T-helper 9 cell (primary cell): ENCODE measurements at regions not wholly inside any gene's neighbourhood (a gene's known extent, or its start where the extent isn't known, plus 50 kb on each side); places are given as distances from the start of the nearest gene placed in this dataset.
"Not testable (repeated sequence)": the region's sequence is repeated elsewhere in the genome, so short reads cannot be mapped to it uniquely, and the experiment has no call there.

Source experiments
- DNase-seq: peaks from one replicate; pipeline ENCODE4 v3.0.0-alpha.2; 2020

DNA sequence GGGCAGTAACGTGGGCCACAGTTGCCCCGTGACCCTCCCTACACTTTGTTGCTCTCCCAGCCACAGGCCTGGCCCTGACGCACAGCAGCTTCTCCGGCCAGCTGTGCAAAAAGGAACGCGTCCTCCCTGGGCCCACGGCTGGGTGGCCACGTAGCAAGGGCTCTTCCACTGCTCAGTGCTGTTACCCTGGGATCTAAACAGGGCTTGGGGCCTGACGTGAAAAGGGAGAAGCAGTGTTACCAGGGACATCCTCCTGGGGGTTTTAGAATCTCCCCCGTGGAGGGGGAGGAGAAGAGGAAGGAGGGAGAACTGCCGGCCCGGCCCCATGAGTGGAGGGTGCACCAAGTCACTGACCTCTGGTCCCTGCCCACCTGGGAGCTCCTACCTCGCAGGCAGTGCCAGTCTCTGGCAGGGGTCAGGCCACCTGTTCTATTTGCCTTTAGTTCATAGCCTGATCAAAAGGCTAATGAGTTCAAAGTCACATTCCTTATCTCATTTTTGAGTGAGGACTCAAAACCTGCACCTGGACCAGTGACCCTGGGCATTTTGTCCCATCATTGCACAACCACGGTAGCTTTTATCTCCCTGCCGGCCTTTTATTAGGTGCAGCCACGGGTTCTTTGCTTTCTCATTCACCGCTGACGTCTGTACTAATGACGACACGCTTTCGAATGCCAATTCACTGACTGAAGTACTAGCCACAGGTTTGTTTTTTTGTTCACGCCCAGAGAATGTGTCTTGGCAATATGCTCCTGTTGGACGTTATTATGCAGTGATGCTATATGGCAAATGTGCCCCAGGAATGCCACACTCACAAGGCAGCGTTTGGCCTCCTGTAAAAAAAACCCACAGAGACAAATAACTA is 4424.6 kb upstream of the TPTE start:
- not testable (repeated sequence) for DNase-seq

GRCh38 chr21:6097736-6098135 is 4423.6 kb upstream of the TPTE start:
- DNase-seq, result not testable (repeated sequence)

- not testable (repeated sequence) for DNase-seq
These were observed 4423.0 kb upstream of the TPTE start for GRCh38 chr21:6098191-6098935.

- not testable (repeated sequence) for DNase-seq
These were observed 4419.8 kb upstream of the TPTE start for GRCh38 chr21:6101588-6101987.

GRCh38 chr21:6104546-6104945 is 4416.8 kb upstream of the TPTE start:
- DNase-seq, result not testable (repeated sequence)

DNA sequence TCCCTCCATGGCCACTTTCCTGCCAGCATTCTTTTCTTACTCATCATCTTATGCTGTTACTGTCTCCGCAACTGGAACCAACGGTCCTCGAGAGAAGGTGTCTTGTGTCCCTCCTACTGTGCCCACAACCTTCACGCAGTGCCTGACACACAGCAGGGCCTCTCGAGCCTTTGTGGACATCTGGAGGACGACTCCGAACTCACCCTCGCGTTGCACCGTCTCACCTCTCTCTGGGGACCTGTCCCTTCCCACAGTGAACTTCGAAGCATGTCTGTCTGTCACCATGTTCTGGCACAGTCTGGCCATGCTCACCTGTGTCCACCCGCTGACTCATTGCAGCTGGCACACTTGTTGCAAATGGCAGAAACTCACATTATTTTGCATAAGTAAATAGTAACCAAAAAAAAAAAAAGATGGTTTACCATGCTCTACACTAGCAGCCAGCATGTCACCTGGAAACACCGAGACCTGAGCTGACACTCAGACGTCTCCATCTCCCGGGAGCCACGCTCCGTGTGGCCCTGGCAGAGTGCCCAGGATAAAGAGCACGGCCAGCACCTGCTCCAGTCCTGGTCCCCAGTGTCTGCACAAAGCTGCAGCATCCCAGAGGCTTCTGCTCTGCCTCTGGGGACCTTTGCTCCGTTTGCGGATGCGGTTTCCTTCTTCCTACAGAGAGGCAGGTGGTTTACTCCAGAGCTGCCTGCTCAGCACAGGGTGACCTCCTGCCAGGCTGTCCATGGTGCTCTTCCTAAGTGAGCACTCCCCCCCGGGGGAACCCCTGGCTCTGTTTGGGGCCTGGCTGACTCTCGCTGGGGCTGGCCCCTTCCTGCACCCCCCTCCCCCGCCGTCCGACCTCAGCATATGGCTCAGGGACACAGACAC is 4414.5 kb upstream of the TPTE start:
- not testable (repeated sequence) for DNase-seq

GRCh38 chr21:6108894-6109293 is 4412.5 kb upstream of the TPTE start:
- DNase-seq, result not testable (repeated sequence)

DNA sequence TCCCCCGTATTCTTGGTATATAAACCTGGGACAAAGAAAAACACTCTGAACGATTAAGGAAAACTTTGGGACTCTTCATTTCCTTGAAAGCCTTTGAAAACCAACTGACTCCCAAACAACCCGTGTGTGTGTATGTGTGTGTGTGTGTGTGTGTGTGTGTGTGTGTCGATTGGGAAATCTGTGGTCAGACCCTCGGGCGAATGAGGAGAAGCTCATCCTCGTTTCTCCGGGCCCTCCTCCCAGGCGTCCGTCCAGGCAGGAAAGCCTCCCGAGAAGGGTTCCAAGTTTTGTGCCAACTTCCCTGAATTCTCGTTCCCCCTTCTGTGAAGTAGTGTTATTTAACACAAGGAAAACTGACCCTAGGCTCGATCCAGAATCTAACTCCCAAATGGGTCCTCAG is 4411.6 kb upstream of the TPTE start:
- not testable (repeated sequence) for DNase-seq

DNA sequence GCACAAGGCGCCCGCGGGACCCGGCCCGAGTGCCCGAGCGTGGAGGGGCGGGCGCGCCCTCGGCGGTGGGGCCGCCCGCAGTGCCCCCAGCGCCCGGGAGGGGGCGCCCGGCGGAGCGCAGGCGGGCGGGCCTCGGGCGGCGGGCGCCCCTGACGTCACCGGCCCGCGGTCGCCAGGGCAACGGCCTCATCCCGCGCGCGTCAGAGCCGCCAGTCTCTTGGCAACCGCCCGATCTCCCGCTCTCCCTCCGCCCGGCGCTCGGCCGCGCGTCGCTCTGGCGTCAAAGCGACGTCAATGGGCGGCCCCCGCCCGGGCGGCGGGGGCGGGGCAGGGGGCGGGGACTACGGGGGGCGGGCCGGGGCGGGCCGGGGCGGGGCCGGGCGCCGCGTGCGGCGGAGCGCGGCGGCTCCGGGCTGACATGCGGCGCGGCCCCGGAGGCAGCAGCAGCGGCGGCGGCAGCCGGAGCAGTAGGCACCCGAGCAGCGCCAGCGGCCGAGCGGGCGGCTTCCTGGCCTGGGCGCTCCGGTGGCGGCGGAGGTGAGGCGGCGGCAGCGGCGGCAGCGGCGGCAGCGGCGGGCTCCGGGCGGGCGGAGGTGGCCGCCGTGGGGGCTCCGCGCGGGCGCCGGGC is 4410.6 kb upstream of the TPTE start:
- not testable (repeated sequence) for DNase-seq

DNA sequence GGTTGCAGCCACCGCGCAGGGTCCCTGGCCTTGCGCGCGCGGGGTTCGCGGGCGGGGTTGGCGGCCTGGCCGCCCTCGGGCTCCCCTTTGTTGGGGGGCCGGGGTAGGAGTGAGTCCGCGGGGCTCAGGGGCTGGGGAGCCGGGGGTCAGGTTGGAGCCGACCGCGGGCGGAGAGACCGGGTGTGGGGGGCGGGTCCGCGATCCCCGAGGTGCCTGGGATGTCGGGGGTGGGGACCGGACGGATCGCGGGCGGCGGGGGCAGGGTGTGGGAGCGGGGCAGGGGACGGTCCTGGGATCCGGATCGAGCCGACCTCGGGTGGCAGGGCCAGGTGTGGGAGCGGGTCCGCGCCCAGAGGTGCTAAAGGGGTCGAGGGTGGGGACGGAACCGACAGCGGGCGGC is 4410.0 kb upstream of the TPTE start:
- not testable (repeated sequence) for DNase-seq

DNA sequence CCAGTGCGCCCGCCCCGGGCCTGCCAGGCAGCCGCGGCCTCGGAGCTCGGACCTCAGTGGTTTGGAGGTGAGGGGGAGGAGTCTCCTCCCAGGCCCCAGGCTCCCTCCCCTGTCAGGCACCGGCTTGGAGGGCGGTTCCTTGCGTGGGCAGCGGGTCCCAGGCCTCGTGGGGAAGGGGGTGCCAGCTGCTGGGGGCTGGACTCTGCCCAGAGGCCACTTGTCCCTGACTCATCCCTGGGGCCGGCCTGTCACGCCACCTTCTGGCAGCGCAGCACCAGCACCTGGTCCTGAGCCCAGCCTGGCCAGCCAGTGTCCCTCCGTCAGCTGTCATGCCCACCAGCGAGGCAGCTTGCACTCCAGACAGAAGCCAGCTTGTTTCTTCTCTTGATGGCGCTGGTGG is 4403.0 kb upstream of the TPTE start:
- not testable (repeated sequence) for DNase-seq

GRCh38 chr21:6120863-6121262 is 4400.5 kb upstream of the TPTE start:
- DNase-seq, result not testable (repeated sequence)

- not testable (repeated sequence) for DNase-seq
These were observed 4398.8 kb upstream of the TPTE start for GRCh38 chr21:6122629-6123028.

- DNase-seq, result not testable (repeated sequence)
These were observed 4398.2 kb upstream of the TPTE start for GRCh38 chr21:6123224-6123623.

- not testable (repeated sequence) for DNase-seq
These were observed 4395.7 kb upstream of the TPTE start for GRCh38 chr21:6125549-6126240.

- DNase-seq, result not testable (repeated sequence)
These were observed 4394.2 kb upstream of the TPTE start for GRCh38 chr21:6126976-6127732.

GRCh38 chr21:6130734-6131133 is 4390.6 kb upstream of the TPTE start:
- not testable (repeated sequence) for DNase-seq

DNA sequence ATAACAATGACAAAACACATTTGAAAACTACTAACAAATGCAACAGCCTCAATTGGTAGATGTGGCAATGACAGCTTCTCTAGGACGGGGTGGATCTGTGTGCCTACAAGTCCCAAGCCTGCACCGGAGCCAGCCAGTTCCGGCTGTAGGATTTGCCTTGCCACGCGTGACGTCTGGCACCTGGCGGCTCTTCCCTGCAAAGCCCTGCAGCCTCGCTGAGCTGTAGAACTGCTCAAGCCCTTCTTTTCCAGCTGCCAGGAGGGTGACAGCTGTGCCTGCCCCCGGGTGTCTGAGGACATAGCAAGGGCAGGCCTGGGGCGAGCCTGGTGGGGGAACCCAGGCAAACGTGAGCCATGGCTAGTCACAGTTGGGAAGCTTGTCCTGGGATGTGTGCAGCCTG is 4388.0 kb upstream of the TPTE start:
- not testable (repeated sequence) for DNase-seq

DNA sequence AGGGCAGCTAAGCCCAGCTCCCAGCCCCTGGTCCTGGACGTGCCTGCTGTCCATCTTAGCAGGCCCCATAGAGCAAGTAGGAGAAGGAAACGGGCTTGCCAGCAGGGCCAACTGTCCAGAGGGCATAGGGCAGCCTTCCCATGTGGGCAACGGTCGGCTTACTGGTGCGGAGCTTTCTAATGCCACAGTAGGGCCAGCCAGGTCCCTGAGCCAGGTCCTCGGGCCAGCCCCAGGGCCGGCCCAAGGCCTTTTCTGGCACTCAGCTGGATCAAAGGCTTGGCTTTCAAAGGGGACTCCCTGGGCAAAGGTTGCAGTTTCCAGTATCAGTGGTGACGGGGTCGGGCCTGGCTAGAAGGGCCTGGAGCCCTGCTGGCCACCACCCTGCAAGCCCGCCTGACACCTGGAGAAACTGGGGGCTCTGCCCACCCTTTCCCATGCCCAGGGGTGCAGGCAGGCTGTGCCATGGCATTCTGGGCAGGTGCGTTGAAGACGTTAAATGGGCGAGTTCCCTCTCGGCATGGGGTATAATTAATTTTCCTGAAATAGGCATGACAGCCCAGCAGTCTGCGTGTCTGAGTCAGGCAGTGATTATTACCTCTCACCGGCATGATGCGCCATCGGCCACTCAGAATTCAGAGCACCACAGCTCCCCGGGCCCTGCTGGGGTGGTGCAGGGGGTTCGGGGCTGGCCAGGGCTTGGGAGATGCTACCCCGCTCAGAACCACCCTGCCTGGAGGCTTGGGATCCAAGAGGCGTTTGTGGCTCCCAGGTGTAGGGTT is 4387.3 kb upstream of the TPTE start:
- not testable (repeated sequence) for DNase-seq

- DNase-seq, result not testable (repeated sequence)
These were observed 4384.7 kb upstream of the TPTE start for GRCh38 chr21:6136732-6137131.
